Testis (tissue), 2 donors: ENCODE measurements at regions not wholly inside any gene's neighbourhood (a gene's known extent, or its start where the extent isn't known, plus 50 kb on each side); places are given as distances from the start of the nearest gene placed in this dataset.

Experiments used
- POLR2A ChIP-seq: fragments of 450-650 bp; IDR thresholded peaks from one replicate; pipeline ENCODE4 v1.6.1; 2017; ENCODE audit warnings: antibody characterized with exemption, mild to moderate bottlenecking, moderate library complexity
- TF ChIP-seq, protein P1 (sequence below), 3 experiments: fragments of 450-650 bp in 2 of 3; fragments of 200-600 bp in 1 of 3; sonication (generic) in 1 of 3; IDR thresholded peaks; one replicate each; pipeline ENCODE4 v1.5.1; 2016 to 2019; ENCODE audit warnings: antibody characterized with exemption in 3 of 3, mild to moderate bottlenecking in 2 of 3, moderate library complexity in 1 of 3

DNA sequence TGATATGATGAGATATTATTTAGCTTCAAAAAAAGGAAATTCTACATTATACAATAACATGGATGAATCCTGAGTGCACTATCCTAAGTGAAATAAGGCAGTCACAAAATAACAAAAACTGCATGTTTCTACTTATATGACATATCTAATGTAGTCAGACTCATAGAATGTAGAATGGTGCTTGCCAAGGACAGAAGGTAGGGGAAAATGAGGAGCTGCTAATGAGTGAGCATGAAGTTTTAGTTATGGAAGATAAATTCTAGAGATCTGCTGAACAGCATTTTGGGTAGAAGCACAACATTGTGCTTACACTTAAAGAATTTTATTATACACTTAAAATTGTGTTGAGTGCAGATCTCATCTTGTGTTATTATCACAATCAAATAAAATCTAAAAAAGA, 812.4 kb downstream of the KCTD16 start:
- TF ChIP-seq, protein P1, sequence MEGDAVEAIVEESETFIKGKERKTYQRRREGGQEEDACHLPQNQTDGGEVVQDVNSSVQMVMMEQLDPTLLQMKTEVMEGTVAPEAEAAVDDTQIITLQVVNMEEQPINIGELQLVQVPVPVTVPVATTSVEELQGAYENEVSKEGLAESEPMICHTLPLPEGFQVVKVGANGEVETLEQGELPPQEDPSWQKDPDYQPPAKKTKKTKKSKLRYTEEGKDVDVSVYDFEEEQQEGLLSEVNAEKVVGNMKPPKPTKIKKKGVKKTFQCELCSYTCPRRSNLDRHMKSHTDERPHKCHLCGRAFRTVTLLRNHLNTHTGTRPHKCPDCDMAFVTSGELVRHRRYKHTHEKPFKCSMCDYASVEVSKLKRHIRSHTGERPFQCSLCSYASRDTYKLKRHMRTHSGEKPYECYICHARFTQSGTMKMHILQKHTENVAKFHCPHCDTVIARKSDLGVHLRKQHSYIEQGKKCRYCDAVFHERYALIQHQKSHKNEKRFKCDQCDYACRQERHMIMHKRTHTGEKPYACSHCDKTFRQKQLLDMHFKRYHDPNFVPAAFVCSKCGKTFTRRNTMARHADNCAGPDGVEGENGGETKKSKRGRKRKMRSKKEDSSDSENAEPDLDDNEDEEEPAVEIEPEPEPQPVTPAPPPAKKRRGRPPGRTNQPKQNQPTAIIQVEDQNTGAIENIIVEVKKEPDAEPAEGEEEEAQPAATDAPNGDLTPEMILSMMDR (IDR thresholded peaks at IDR 0.05): no peak
- TF ChIP-seq POLR2A: no peak
